Hippocampal formation (tissue), 2 donors: ENCODE measurements at regions not wholly inside any gene's neighbourhood (a gene's known extent, or its start where the extent isn't known, plus 50 kb on each side); places are given as distances from the start of the nearest gene placed in this dataset.
"Not testable (repeated sequence)": the region's sequence is repeated elsewhere in the genome, so short reads cannot be mapped to it uniquely, and the experiment has no call there.

Experiments used
- DNase-seq, 2 donors: peaks; one replicate each; lab custom pipeline; 2025; lab: John Stamatoyannopoulos, UW

- no peak for DNase-seq
Measured at GRCh38 chr4:24368801-24369200, 215.6 kb downstream of the DHX15 start.

GRCh38 chr4:24364852-24365251, 219.5 kb downstream of the DHX15 start:
- no peak for DNase-seq

GRCh38 chr4:24364249-24364648, 220.1 kb downstream of the DHX15 start:
- DNase-seq = no peak

- no peak for DNase-seq
Measured at GRCh38 chr4:24363751-24364150, 220.6 kb downstream of the DHX15 start.

GRCh38 chr4:24352112-24352511, 232.2 kb downstream of the DHX15 start:
- no peak for DNase-seq

GRCh38 chr4:24349168-24349996, 235.0 kb downstream of the DHX15 start:
- not testable (repeated sequence) for DNase-seq

GRCh38 chr4:24339260-24339659, 245.1 kb downstream of the DHX15 start:
- DNase-seq = no peak

GRCh38 chr4:24337451-24338190, 246.7 kb downstream of the DHX15 start:
- DNase-seq = no peak

- DNase-seq = no peak
Measured at GRCh38 chr4:24335616-24336015, 248.7 kb downstream of the DHX15 start.

GRCh38 chr4:24334906-24335305, 249.4 kb downstream of the DHX15 start:
- DNase-seq = no peak

- DNase-seq = no peak
Measured at GRCh38 chr4:24330573-24330972, 253.8 kb downstream of the DHX15 start.

- no peak for DNase-seq
Measured at GRCh38 chr4:24330172-24330571, 254.2 kb downstream of the DHX15 start.

- no peak for DNase-seq
Measured at GRCh38 chr4:24328711-24329110, 255.6 kb downstream of the DHX15 start.

- no peak for DNase-seq
Measured at GRCh38 chr4:24328310-24328709, 256.0 kb downstream of the DHX15 start.

- DNase-seq = no peak
Measured at GRCh38 chr4:24322995-24323394, 261.4 kb downstream of the DHX15 start.

- peak in 1 of 2 donors; percentile 12 for DNase-seq
Measured at GRCh38 chr4:24322511-24322910, 261.8 kb downstream of the DHX15 start.

GRCh38 chr4:24321616-24322015, 262.7 kb downstream of the DHX15 start:
- peak in 1 of 2 donors; percentile 12 for DNase-seq

- DNase-seq = no peak
Measured at GRCh38 chr4:24321131-24321530, 263.2 kb downstream of the DHX15 start.

- no peak for DNase-seq
Measured at GRCh38 chr4:24319387-24319786, 265.0 kb downstream of the DHX15 start.

GRCh38 chr4:24315056-24315455, 269.3 kb downstream of the DHX15 start:
- no peak for DNase-seq

- DNase-seq = no peak
Measured at GRCh38 chr4:24312261-24312913, 272.0 kb downstream of the DHX15 start.

GRCh38 chr4:24303926-24304325, 280.4 kb downstream of the DHX15 start:
- DNase-seq = no peak

- DNase-seq = no peak
Measured at GRCh38 chr4:24298911-24299310, 285.4 kb downstream of the DHX15 start.
